Ovary (tissue), 3 donors: ENCODE measurements at regions not wholly inside any gene's neighbourhood (a gene's known extent, or its start where the extent isn't known, plus 50 kb on each side); places are given as distances from the start of the nearest gene placed in this dataset.

Experiments used
- CTCF ChIP-seq, 3 donors: fragments of 450-650 bp in 2 of 3; fragments of 200-600 bp in 1 of 3; IDR thresholded peaks; one replicate each; pipeline versions ENCODE4 v1.5.1 to v1.8.0; 2016 to 2022; ENCODE audit warnings: antibody characterized with exemption in 3 of 3, mild to moderate bottlenecking in 1 of 3
- EP300 ChIP-seq: sonication (generic); formaldehyde crosslinking; IDR thresholded peaks from one replicate; pipeline ENCODE4 v1.6.1; 2017; ENCODE audit warnings: antibody characterized with exemption
- POLR2A ChIP-seq: fragments of 450-650 bp; IDR thresholded peaks from one replicate; pipeline ENCODE4 v1.6.1; 2017; ENCODE audit warnings: antibody characterized with exemption, mild to moderate bottlenecking, moderate library complexity
- donor health status: DM: no; HTN: no; CAD: no.

GRCh38 chr5:167886196-167886595 is 405.2 kb upstream of the WWC1 start:
- TF ChIP-seq CTCF (IDR thresholded peaks at IDR 0.05) (no peak), POLR2A (no peak), EP300 (no peak)
